Fibroblast of lung (primary cell): ENCODE measurements at regions not wholly inside any gene's neighbourhood (a gene's known extent, or its start where the extent isn't known, plus 50 kb on each side); places are given as distances from the start of the nearest gene placed in this dataset.

Source experiments
- DNase-seq, 2 donors: peaks; one replicate each; pipeline versions ENCODE4 v3.0.0 to v3.0.0-alpha.2; 2010; ENCODE audit warnings: low read depth in 2 of 2
- H2AFZ ChIP-seq: 2 replicates; pipeline ENCODE4 v1.5.1; 2012; ENCODE audit warnings: low read length, control low read depth, inconsistent platforms
- H3K27ac ChIP-seq: 2 replicates; pipeline ENCODE4 v1.5.1; 2011; ENCODE audit warnings: low read length, control low read depth; ENCODE audit not compliant: insufficient read depth
- H3K27me3 ChIP-seq: 2 replicates; pipeline ENCODE4 v1.5.1; 2011; ENCODE audit warnings: mild to moderate bottlenecking, low read length; ENCODE audit not compliant: control insufficient read depth, insufficient read depth
- H3K36me3 ChIP-seq: 2 replicates; pipeline ENCODE4 v1.5.1; 2011; ENCODE audit warnings: low read length; ENCODE audit not compliant: control insufficient read depth, insufficient read depth
- H3K4me1 ChIP-seq: 2 replicates; pipeline ENCODE4 v1.5.1; 2011; ENCODE audit warnings: low read length; ENCODE audit not compliant: control insufficient read depth, insufficient read depth; ENCODE audit errors: extremely low read depth
- H3K4me2 ChIP-seq: 2 replicates; pipeline ENCODE4 v1.5.1; 2011; ENCODE audit warnings: low read length, control low read depth; ENCODE audit not compliant: insufficient read depth; ENCODE audit errors: extremely low read depth
- H3K4me3 ChIP-seq, 4 experiments: fragments of 200-600 bp in 1 of 4; sonication (generic) in 1 of 4; replicated peaks in 1 of 4; 2 replicates each; pipeline ENCODE4 v1.5.1; 2011 to 2016; ENCODE audit warnings: low read length in 4 of 4, low read depth in 3 of 4, mild to moderate bottlenecking in 3 of 4, control low read depth in 2 of 4, inconsistent platforms in 1 of 4, mixed read lengths in 1 of 4; ENCODE audit not compliant: insufficient read depth in 1 of 4; ENCODE audit errors: control extremely low read depth in 1 of 4
- H3K79me2 ChIP-seq: 2 replicates; pipeline ENCODE4 v1.5.1; 2012; ENCODE audit warnings: mild to moderate bottlenecking, low read length, inconsistent platforms; ENCODE audit not compliant: control insufficient read depth, insufficient read depth
- H3K9ac ChIP-seq: 2 replicates; pipeline ENCODE4 v1.5.1; 2011; ENCODE audit warnings: mild to moderate bottlenecking, low read length, control low read depth; ENCODE audit not compliant: insufficient read depth
- H3K9me3 ChIP-seq: 2 replicates; pipeline ENCODE4 v1.5.1; 2012; ENCODE audit warnings: low read depth, low read length; ENCODE audit not compliant: control insufficient read depth, insufficient read depth
- H4K20me1 ChIP-seq: 2 replicates; pipeline ENCODE4 v1.5.1; 2011; ENCODE audit warnings: low read length; ENCODE audit not compliant: control insufficient read depth, insufficient read depth; ENCODE audit errors: extremely low read depth
- CTCF ChIP-seq, 2 donors: IDR thresholded peaks in 1 of 2; conservative IDR thresholded peaks in 1 of 2; 1 replicate in 1 of 2; 2 replicates in 1 of 2; pipeline ENCODE4 v1.5.1; 2011 to 2012; ENCODE audit warnings: low read length in 2 of 2, control low read depth in 1 of 2, inconsistent platforms in 1 of 2, low read depth in 1 of 2, mild to moderate bottlenecking in 1 of 2
- EZH2 ChIP-seq: IDR thresholded peaks from 2 replicates; pipeline ENCODE4 v1.5.1; 2012; ENCODE audit warnings: low read length, control low read depth, mild to moderate bottlenecking; ENCODE audit errors: missing control alignments

- Histone ChIP-seq H3K36me3 (no peaks in the 10 kb centered on the region), H3K4me3 (no peak overlapping the region), H2AFZ (no peak overlapping the region), H3K9ac (no peak overlapping the region), H3K4me1 (peaks cover 5% of the 10 kb centered on the region), H4K20me1 (no peaks in the 10 kb centered on the region), H3K9me3 (no peaks in the 10 kb centered on the region), H3K27ac (no peak overlapping the region), H3K79me2 (no peaks in the 10 kb centered on the region), H3K27me3 (no peaks in the 10 kb centered on the region), H3K4me2 (no peak overlapping the region)
- peak; percentile 59 to 74 for DNase-seq
- TF ChIP-seq CTCF (conservative IDR thresholded peaks at IDR 0.05 in 1 of 2, IDR thresholded peaks at IDR 0.05 in 1 of 2; ENCODE audit: low read depth in 1 of 2, low read length in 2 of 2) (peak; percentile 80 to 91), EZH2 (no peak)
Observed at GRCh38 chr5:145347026-145347616, 488.0 kb downstream of the PRELID2 start.

GRCh38 chr5:145345511-145346287, 489.4 kb downstream of the PRELID2 start:
- H3K4me2 ChIP-seq = no peak overlapping the region
- no peaks in the 10 kb centered on the region for H3K9me3 ChIP-seq
- no peaks in the 10 kb centered on the region for H3K36me3 ChIP-seq
- no peak overlapping the region for H3K4me3 ChIP-seq
- peak in 1 of 2 donors; percentile 41 for DNase-seq
- no peaks in the 10 kb centered on the region for H3K79me2 ChIP-seq
- no peak overlapping the region for H3K27ac ChIP-seq
- H3K27me3 ChIP-seq = no peaks in the 10 kb centered on the region
- no peak overlapping the region for H3K9ac ChIP-seq
- H4K20me1 ChIP-seq = no peaks in the 10 kb centered on the region
- H2AFZ ChIP-seq = no peak overlapping the region
- TF ChIP-seq EZH2 (no peak), CTCF (conservative IDR thresholded peaks at IDR 0.05 in 1 of 2, IDR thresholded peaks at IDR 0.05 in 1 of 2; ENCODE audit: low read depth in 1 of 2, low read length in 2 of 2) (no peak)
- H3K4me1 ChIP-seq = peaks cover 5% of the 10 kb centered on the region

- peaks cover 5% of the 10 kb centered on the region for H3K4me1 ChIP-seq
- no peak for DNase-seq
- H3K27me3 ChIP-seq = no peaks in the 10 kb centered on the region
- H3K27ac ChIP-seq = no peak overlapping the region
- H3K79me2 ChIP-seq = no peaks in the 10 kb centered on the region
- H2AFZ ChIP-seq = no peak overlapping the region
- no peaks in the 10 kb centered on the region for H3K36me3 ChIP-seq
- H3K4me2 ChIP-seq = no peak overlapping the region
- H3K4me3 ChIP-seq = no peak overlapping the region
- H4K20me1 ChIP-seq = no peaks in the 10 kb centered on the region
- H3K9ac ChIP-seq = no peak overlapping the region
- H3K9me3 ChIP-seq = no peaks in the 10 kb centered on the region
- TF ChIP-seq EZH2 (no peak), CTCF (conservative IDR thresholded peaks at IDR 0.05 in 1 of 2, IDR thresholded peaks at IDR 0.05 in 1 of 2; ENCODE audit: low read depth in 1 of 2, low read length in 2 of 2) (no peak)
Observed at GRCh38 chr5:145341842-145342241, 493.3 kb downstream of the PRELID2 start.
